H1 (cell line): ENCODE measurements at regions not wholly inside any gene's neighbourhood (a gene's known extent, or its start where the extent isn't known, plus 50 kb on each side); places are given as distances from the start of the nearest gene placed in this dataset.

Experiments used
- CTCF ChIA-PET: fragments of 300-600 bp; sonication (Branson Sonifier 250); formaldehyde crosslinking; loops from one replicate; lab custom pipeline; 2021; ENCODE audit not compliant: partially characterized antibody; lab: Charles Lee
- POLR2A ChIA-PET: fragments of 300-600 bp; sonication (Branson Sonifier 250); formaldehyde crosslinking; loops from one replicate; lab custom pipeline; 2021; ENCODE audit warnings: inconsistent platforms; ENCODE audit not compliant: partially characterized antibody; lab: Charles Lee
- DNase-seq, 2 experiments: peaks; one replicate each; pipeline versions ENCODE4 v3.0.0 to v3.0.0-alpha.2; 2010 to 2022; ENCODE audit warnings: low spot score in 2 of 2, low read depth in 1 of 2, mixed read lengths in 1 of 2
- FAIRE-seq: peaks from 2 replicates; lab custom pipeline; 2011; peaks lifted over from hg19 to GRCh38; lab: Jason Lieb, UNC
- H2AFZ ChIP-seq: 2 replicates; pipeline ENCODE4 v1.8.1; 2012; ENCODE audit warnings: low read length, inconsistent platforms
- H2AK5ac ChIP-seq: 2 replicates; pipeline ENCODE4 v1.6.1; 2013; ENCODE audit warnings: low read depth, low read length
- H2BK120ac ChIP-seq: replicated peaks from 2 replicates; pipeline ENCODE3; 2013; ENCODE audit warnings: low read depth, low read length, inconsistent platforms
- H2BK12ac ChIP-seq: 2 replicates; pipeline ENCODE4 v1.6.1; 2013; ENCODE audit warnings: low read depth, low read length
- H2BK15ac ChIP-seq: 2 replicates; pipeline ENCODE4 v1.6.1; 2013; ENCODE audit warnings: low read length
- H2BK20ac ChIP-seq: 2 replicates; pipeline ENCODE4 v1.6.1; 2013; ENCODE audit warnings: low read length
- H2BK5ac ChIP-seq: 2 replicates; pipeline ENCODE4 v1.6.1; 2013; ENCODE audit warnings: low read depth, low read length
- H3K14ac ChIP-seq: 2 replicates; pipeline ENCODE4 v1.6.1; 2013; ENCODE audit warnings: inconsistent platforms; ENCODE audit not compliant: insufficient read length
- H3K18ac ChIP-seq: 2 replicates; pipeline ENCODE4 v1.6.1; 2013; ENCODE audit warnings: low read length; ENCODE audit errors: extremely low read depth
- H3K23ac ChIP-seq: 2 replicates; pipeline ENCODE4 v1.6.1; 2013; ENCODE audit warnings: inconsistent platforms; ENCODE audit not compliant: insufficient read length
- H3K23me2 ChIP-seq: 2 replicates; pipeline ENCODE4 v1.6.1; 2013; ENCODE audit warnings: low read depth, low read length
- H3K27ac ChIP-seq: 2 replicates; pipeline ENCODE4 v1.6.1; 2011; ENCODE audit warnings: low read depth, low read length, inconsistent platforms
- H3K27me3 ChIP-seq, 4 experiments: replicated peaks in 1 of 4; 1 replicate in 1 of 4; 2 replicates in 3 of 4; pipeline versions ENCODE4 v1.6.1 to v1.8.1; 2011 to 2013; ENCODE audit warnings: low read length in 3 of 4, mild to moderate bottlenecking in 3 of 4, inconsistent platforms in 2 of 4, mixed read lengths in 2 of 4, moderate library complexity in 1 of 4; ENCODE audit not compliant: control insufficient read depth in 3 of 4, insufficient read depth in 3 of 4; ENCODE audit errors: extremely low read depth in 1 of 4
- H3K36me3 ChIP-seq, 4 experiments: 2 replicates each; pipeline versions ENCODE4 v1.6.1 to v1.8.1; 2011 to 2013; ENCODE audit warnings: mild to moderate bottlenecking in 4 of 4, low read length in 3 of 4, moderate library complexity in 2 of 4, control low read depth in 1 of 4, inconsistent platforms in 1 of 4; ENCODE audit not compliant: insufficient read depth in 4 of 4, control insufficient read depth in 2 of 4
- H3K4ac ChIP-seq: replicated peaks from 2 replicates; pipeline ENCODE3; 2013; ENCODE audit warnings: low read length, low read depth, mixed read lengths, inconsistent platforms; ENCODE audit not compliant: insufficient read length
- H3K4me1 ChIP-seq, 4 experiments: replicated peaks in 1 of 4; 1 replicate in 1 of 4; 2 replicates in 3 of 4; pipeline versions ENCODE4 v1.6.1 to v1.8.1; 2011 to 2013; ENCODE audit warnings: low read length in 3 of 4, inconsistent platforms in 2 of 4, mixed read lengths in 1 of 4; ENCODE audit not compliant: insufficient read depth in 4 of 4, control insufficient read depth in 3 of 4
- H3K4me2 ChIP-seq, 2 experiments: 2 replicates each; pipeline versions ENCODE4 v1.6.1 to v1.8.1; 2011 to 2013; ENCODE audit warnings: low read depth in 2 of 2, low read length in 2 of 2, control low read depth in 1 of 2, inconsistent platforms in 1 of 2, mild to moderate bottlenecking in 1 of 2; ENCODE audit not compliant: insufficient read depth in 1 of 2
- H3K4me3 ChIP-seq, 4 experiments: fragments of 200-600, 300-600 bp in 1 of 4; sonication (generic), shearing (Covaris generic), sonication (Bioruptor Twin) in 1 of 4; 2 replicates each; pipeline versions ENCODE4 v1.5.1 to v1.8.1; 2011 to 2016; ENCODE audit warnings: low read length in 4 of 4, low read depth in 3 of 4, control low read depth in 2 of 4, inconsistent platforms in 2 of 4, mild to moderate bottlenecking in 2 of 4, mixed read lengths in 1 of 4, moderate library complexity in 1 of 4; ENCODE audit not compliant: insufficient read depth in 2 of 4; ENCODE audit errors: extremely low read depth in 1 of 4
- H3K56ac ChIP-seq: replicated peaks from 2 replicates; pipeline ENCODE3; 2013; ENCODE audit warnings: low read depth, mild to moderate bottlenecking, mixed read lengths, low read length, inconsistent platforms; ENCODE audit not compliant: insufficient read length
- H3K79me1 ChIP-seq: 2 replicates; pipeline ENCODE4 v1.6.1; 2013; ENCODE audit warnings: low read depth, low read length, control low read depth
- H3K79me2 ChIP-seq, 2 experiments: 2 replicates each; pipeline versions ENCODE4 v1.6.1 to v1.8.1; 2012 to 2013; ENCODE audit warnings: low read length in 2 of 2, mild to moderate bottlenecking in 2 of 2, inconsistent platforms in 1 of 2; ENCODE audit not compliant: insufficient read depth in 2 of 2, control insufficient read depth in 1 of 2
- H3K9ac ChIP-seq, 4 experiments: replicated peaks in 1 of 4; 1 replicate in 1 of 4; 2 replicates in 3 of 4; pipeline versions ENCODE4 v1.6.1 to v1.8.1; 2011 to 2013; ENCODE audit warnings: low read depth in 3 of 4, low read length in 3 of 4, control low read depth in 2 of 4, mild to moderate bottlenecking in 2 of 4, moderate library complexity in 2 of 4, inconsistent platforms in 1 of 4; ENCODE audit errors: extremely low read depth in 1 of 4
- H3K9me3 ChIP-seq, 2 experiments: 2 replicates each; pipeline versions ENCODE4 v1.6.1 to v1.8.1; 2012 to 2013; ENCODE audit warnings: mild to moderate bottlenecking in 2 of 2, moderate library complexity in 2 of 2, control low read depth in 1 of 2, inconsistent platforms in 1 of 2, low read depth in 1 of 2, low read length in 1 of 2, mixed read lengths in 1 of 2; ENCODE audit not compliant: insufficient read depth in 2 of 2
- H4K20me1 ChIP-seq, 2 experiments: replicated peaks in 1 of 2; 2 replicates each; pipeline versions ENCODE3 to v1.8.1; 2011 to 2013; ENCODE audit warnings: inconsistent platforms in 2 of 2, low read length in 2 of 2, mild to moderate bottlenecking in 1 of 2; ENCODE audit not compliant: insufficient read depth in 2 of 2, control insufficient read depth in 1 of 2
- H4K5ac ChIP-seq: 2 replicates; pipeline ENCODE4 v1.6.1; 2013; ENCODE audit warnings: low read length, low read depth, mixed read lengths, inconsistent platforms; ENCODE audit not compliant: insufficient read length
- H4K8ac ChIP-seq: 2 replicates; pipeline ENCODE4 v1.8.0; 2013; ENCODE audit warnings: mild to moderate bottlenecking, moderate library complexity, low read length, inconsistent platforms; ENCODE audit not compliant: insufficient read depth; ENCODE audit errors: extremely low read depth
- H4K91ac ChIP-seq: replicated peaks from 2 replicates; pipeline ENCODE3; 2013; ENCODE audit warnings: low read length, mixed read lengths, inconsistent platforms; ENCODE audit not compliant: insufficient read length
- JUND ChIP-seq: IDR thresholded peaks from 2 replicates; pipeline ENCODE4 v1.6.1; 2011; ENCODE audit warnings: mild to moderate bottlenecking, improper control_type of control experiment, low read length
- SIX5 ChIP-seq: IDR thresholded peaks from 2 replicates; pipeline ENCODE4 v1.6.1; 2011; ENCODE audit warnings: mild to moderate bottlenecking, low read depth, low read length
- TAF7 ChIP-seq: optimal IDR thresholded peaks from 2 replicates; pipeline ENCODE3; 2011; ENCODE audit warnings: low read depth, mild to moderate bottlenecking, inconsistent platforms, low read length, moderate library complexity, borderline replicate concordance
- WGBS, 2 experiments: shearing (Covaris generic) in 1 of 2; methylation state at CpG; one replicate each; pipeline versions ENCODE4 v1.1.6 to v1.1.7; 2013 to 2015; ENCODE audit warnings: low lambda C conversion rate in 2 of 2, mixed read lengths in 2 of 2, inconsistent platforms in 1 of 2, low coverage in 1 of 2, missing lambda C conversion rate in 1 of 2; ENCODE audit not compliant: insufficient replicate concordance in 2 of 2, insufficient coverage in 1 of 2, insufficient read length in 1 of 2; ENCODE audit errors: extremely low coverage in 1 of 2, missing lambda C conversion rate in 1 of 2; 5-methylcytosine and 5-hydroxymethylcytosine counted together

GRCh38 chr1:187417520-187417919 is 588.8 kb downstream of the PLA2G4A start:
- no peak for DNase-seq
- no peak overlapping the region for H2BK15ac ChIP-seq
- ChIA-PET POLR2A (no interaction called here), CTCF (no interaction called here)
- H3K4me2 ChIP-seq: no peak overlapping the region
- H3K9ac ChIP-seq: no peak overlapping the region
- no peak overlapping the region for H4K5ac ChIP-seq
- FAIRE-seq: no peak
- H4K91ac ChIP-seq: no peak overlapping the region
- no peak overlapping the region for H2BK20ac ChIP-seq
- no peak overlapping the region for H3K14ac ChIP-seq
- H3K79me1 ChIP-seq: no peaks in the 10 kb centered on the region
- WGBS, 2 experiments: 90% methylated on average over 2 of the region's 2 CpGs; no CpG with 5 or more reads in 1 of the 2 experiments
- H3K4me1 ChIP-seq: no peaks in the 10 kb centered on the region
- H3K27ac ChIP-seq: no peak overlapping the region
- no peaks in the 10 kb centered on the region for H3K36me3 ChIP-seq
- no peak overlapping the region for H3K4me3 ChIP-seq
- no peaks in the 10 kb centered on the region for H3K27me3 ChIP-seq
- no peak overlapping the region for H3K56ac ChIP-seq
- no peak overlapping the region for H2BK5ac ChIP-seq
- H3K79me2 ChIP-seq: no peaks in the 10 kb centered on the region
- H2BK120ac ChIP-seq: no peak overlapping the region
- no peak overlapping the region for H3K23ac ChIP-seq
- no peak overlapping the region for H2AFZ ChIP-seq
- H3K18ac ChIP-seq: no peak overlapping the region
- no peak overlapping the region for H2BK12ac ChIP-seq
- H3K9me3 ChIP-seq: no peaks in the 10 kb centered on the region
- no peaks in the 10 kb centered on the region for H4K20me1 ChIP-seq
- H3K23me2 ChIP-seq: no peaks in the 10 kb centered on the region
- no peak overlapping the region for H4K8ac ChIP-seq
- H3K4ac ChIP-seq: no peak overlapping the region
- H2AK5ac ChIP-seq: no peak overlapping the region
- no peak for TF ChIP-seq JUND
- no peak for TF ChIP-seq SIX5
- no peak for TF ChIP-seq TAF7
